ENCODE measurements at regions not wholly inside any gene's neighbourhood (a gene's known extent, or its start where the extent isn't known, plus 50 kb on each side); places are given as distances from the start of the nearest gene placed in this dataset.

- DNase-seq (ENCODE audit: low read depth), result peak; percentile 56
- H3K4me3 ChIP-seq (ENCODE audit: low read depth, low read length), result no peak overlapping the region
- no peak for TF ChIP-seq MAX (IDR thresholded peaks at IDR 0.05; ENCODE audit: low read depth, low read length)
- no peak for TF ChIP-seq POLR2A (IDR thresholded peaks at IDR 0.05; ENCODE audit: extremely low read depth, insufficient read length)
These were observed 57.7 kb upstream of the FERMT1 start for GRCh38 chr20:6180531-6180930.

GRCh38 chr20:6178537-6178936 lies 55.7 kb upstream of the FERMT1 start:
- H3K4me3 ChIP-seq (ENCODE audit: low read depth, low read length), result no peak overlapping the region
- TF ChIP-seq MYC (IDR thresholded peaks at IDR 0.05; ENCODE audit: low read depth, low read length) (no peak), CTCF (IDR thresholded peaks at IDR 0.05; ENCODE audit: low read depth, low read length) (peak; percentile 36)
- peak; percentile 68 for DNase-seq (ENCODE audit: low read depth)

GRCh38 chr20:6173481-6173880 lies 50.7 kb upstream of the FERMT1 start:
- TF ChIP-seq CTCF (IDR thresholded peaks at IDR 0.05; ENCODE audit: low read depth, low read length) (no peak), MAX (IDR thresholded peaks at IDR 0.05; ENCODE audit: low read depth, low read length) (no peak), MYC (IDR thresholded peaks at IDR 0.05; ENCODE audit: low read depth, low read length) (no peak), POLR2A (IDR thresholded peaks at IDR 0.05; ENCODE audit: extremely low read depth, insufficient read length) (no peak)
- peak; percentile 31 for DNase-seq (ENCODE audit: low read depth)
- H3K4me3 ChIP-seq (ENCODE audit: low read depth, low read length), result no peak overlapping the region

Data from NB4 (cell line).